ENCODE measurements at regions not wholly inside any gene's neighbourhood (a gene's known extent, or its start where the extent isn't known, plus 50 kb on each side); places are given as distances from the start of the nearest gene placed in this dataset.

DNA sequence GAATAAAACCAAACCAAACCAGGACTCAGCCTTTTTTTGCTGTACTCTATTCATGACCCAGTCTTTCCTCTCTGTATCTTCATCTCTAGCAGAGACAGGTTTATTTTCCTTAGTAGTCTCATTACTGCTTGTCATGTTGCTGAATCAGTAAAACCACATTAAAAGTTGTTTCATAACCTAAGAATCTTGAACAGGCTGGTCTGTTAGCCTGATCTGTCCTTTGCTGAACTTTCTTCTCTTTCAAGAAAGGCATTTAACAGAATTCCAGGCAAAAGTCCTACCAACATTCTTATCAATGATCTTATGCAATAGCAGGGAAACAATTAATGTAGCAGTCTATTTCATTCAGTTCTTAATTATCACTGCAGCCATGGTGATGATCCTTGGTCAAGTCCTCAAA lies 197.7 kb downstream of the CASP12 start:
- Histone ChIP-seq H3K4me3 (no peak overlapping the region), H3K36me3 (no peaks in the 10 kb centered on the region), H3K27ac (peak overlapping the region in 2 of 12 donors; percentile 2 to 4), H3K9me3 (no peaks in the 10 kb centered on the region), H3K27me3 (no peaks in the 10 kb centered on the region), H3K4me1 (peaks cover 0 to 28% (median 2%) of the 10 kb centered on the region in 12 donors)
- no peak for DNase-seq
- TF ChIP-seq, protein P1, sequence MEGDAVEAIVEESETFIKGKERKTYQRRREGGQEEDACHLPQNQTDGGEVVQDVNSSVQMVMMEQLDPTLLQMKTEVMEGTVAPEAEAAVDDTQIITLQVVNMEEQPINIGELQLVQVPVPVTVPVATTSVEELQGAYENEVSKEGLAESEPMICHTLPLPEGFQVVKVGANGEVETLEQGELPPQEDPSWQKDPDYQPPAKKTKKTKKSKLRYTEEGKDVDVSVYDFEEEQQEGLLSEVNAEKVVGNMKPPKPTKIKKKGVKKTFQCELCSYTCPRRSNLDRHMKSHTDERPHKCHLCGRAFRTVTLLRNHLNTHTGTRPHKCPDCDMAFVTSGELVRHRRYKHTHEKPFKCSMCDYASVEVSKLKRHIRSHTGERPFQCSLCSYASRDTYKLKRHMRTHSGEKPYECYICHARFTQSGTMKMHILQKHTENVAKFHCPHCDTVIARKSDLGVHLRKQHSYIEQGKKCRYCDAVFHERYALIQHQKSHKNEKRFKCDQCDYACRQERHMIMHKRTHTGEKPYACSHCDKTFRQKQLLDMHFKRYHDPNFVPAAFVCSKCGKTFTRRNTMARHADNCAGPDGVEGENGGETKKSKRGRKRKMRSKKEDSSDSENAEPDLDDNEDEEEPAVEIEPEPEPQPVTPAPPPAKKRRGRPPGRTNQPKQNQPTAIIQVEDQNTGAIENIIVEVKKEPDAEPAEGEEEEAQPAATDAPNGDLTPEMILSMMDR (IDR thresholded peaks at IDR 0.05) = no peak
- TF ChIP-seq POLR2A (IDR thresholded peaks at IDR 0.05) = no peak
- intact Hi-C loops (cut with DNase I) = no loop called here
- ATAC-seq = peak in 1 of 4 donors; percentile 30

DNA sequence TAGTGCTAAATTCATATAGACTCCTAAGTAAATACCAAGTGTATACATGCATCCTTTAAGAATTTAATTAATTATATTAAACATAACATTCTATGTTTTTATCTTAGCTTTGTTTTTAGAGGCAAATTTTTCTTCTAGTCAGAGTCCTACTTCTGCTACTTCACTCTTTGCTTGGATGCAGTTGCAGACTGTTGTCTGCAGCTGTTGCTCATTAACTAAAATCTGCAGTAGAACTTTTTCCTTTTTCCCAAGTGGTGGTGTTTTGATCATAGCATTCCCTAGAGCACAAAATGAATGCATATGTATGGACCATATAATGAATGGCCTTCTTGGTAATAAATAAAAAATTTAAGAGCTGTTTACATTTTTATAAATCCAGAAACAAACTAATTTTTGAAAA lies 198.3 kb downstream of the CASP12 start:
- ATAC-seq = no peak
- no peaks in the 10 kb centered on the region for H3K9me3 ChIP-seq
- TF ChIP-seq POLR2A (IDR thresholded peaks at IDR 0.05) = no peak
- TF ChIP-seq, protein P1 (IDR thresholded peaks at IDR 0.05) = no peak

DNA sequence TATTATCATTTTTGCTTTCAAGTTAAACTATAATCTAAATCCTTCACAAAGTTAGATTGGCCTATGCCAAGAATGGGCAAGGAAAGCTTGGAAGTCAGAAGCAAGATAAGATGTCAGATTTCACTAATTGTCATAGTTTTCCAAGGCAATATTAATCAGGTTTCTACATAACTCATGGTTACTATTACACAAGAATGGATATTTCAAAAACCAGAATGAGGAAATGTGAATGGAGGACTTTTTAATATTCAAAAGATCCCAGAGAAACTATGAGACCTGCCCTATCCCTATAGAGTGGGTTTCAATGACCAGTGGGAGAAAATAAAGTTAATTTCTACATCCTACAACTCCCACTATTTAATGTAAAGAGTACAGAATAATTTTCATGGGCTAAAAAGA lies 203.2 kb downstream of the CASP12 start:
- DNase-seq (no peak), ATAC-seq (no peak)
- H3K27me3 ChIP-seq = no peaks in the 10 kb centered on the region
- H3K36me3 ChIP-seq = no peaks in the 10 kb centered on the region
- H3K4me1 ChIP-seq = peaks cover 0 to 10% (median 0%) of the 10 kb centered on the region in 12 donors
- no peaks in the 10 kb centered on the region for H3K9me3 ChIP-seq
- no peak for TF ChIP-seq POLR2A (IDR thresholded peaks at IDR 0.05)
- TF ChIP-seq, protein P1 (IDR thresholded peaks at IDR 0.05) = no peak
- no peak overlapping the region for H3K4me3 ChIP-seq
- H3K27ac ChIP-seq = no peak overlapping the region
- intact Hi-C loops (cut with DNase I) = no loop called here

More for the DNA sequence above, 198.3 kb downstream of the CASP12 start:
- DNase-seq = no peak
- peaks cover 0 to 23% (median 0%) of the 10 kb centered on the region in 12 donors for H3K4me1 ChIP-seq
- H3K36me3 ChIP-seq = no peaks in the 10 kb centered on the region
- peak overlapping the region in 1 of 12 donors; percentile 4 for H3K27ac ChIP-seq
- intact Hi-C loops (cut with DNase I) = no loop called here
- H3K4me3 ChIP-seq = no peak overlapping the region
- H3K27me3 ChIP-seq = no peaks in the 10 kb centered on the region

DNA sequence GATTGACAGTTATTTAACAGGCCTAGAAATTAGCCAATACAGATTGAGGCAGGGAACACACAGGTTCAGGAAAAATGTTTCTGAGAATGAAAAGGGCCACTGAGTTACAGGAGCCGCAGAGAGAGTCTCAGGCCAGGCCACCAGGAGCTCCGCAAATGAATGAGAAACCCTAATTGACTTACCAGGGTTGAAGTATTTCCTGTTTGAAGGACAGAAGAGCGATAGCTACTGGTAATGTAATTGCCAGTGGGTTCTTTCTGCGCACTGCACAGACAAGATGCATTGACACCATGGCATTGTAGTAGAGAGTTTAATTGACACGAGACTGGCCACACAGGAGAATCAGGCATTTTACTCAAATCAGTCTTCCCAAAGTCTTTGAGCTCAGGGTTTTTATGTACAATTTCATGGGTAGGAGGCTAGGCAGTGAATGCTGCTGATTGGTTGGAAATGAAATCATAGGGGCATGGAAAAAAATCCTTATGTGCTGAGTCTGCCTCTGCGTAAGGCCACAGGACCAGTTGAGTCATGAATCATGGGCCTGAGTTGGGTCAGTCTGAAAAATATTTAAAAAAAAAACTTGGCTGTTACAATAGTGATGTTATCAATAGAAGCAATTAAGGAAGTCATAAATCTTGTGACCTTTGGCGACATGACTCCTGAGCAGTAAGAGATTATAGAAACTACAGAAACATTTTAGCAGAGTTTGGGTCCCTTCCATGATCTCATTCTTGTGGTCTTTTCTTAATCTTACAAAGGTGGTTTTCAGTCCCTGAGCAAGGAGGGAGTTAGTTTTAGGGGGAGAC lies 203.8 kb downstream of the CASP12 start:
- Histone ChIP-seq H3K4me3 (no peak overlapping the region), H3K4me1 (peaks cover 0 to 11% (median 0%) of the 10 kb centered on the region in 12 donors), H3K27me3 (no peaks in the 10 kb centered on the region), H3K36me3 (no peaks in the 10 kb centered on the region), H3K27ac (no peak overlapping the region), H3K9me3 (no peaks in the 10 kb centered on the region)
- no peak for TF ChIP-seq POLR2A (IDR thresholded peaks at IDR 0.05)
- TF ChIP-seq, protein P1 (IDR thresholded peaks at IDR 0.05) = no peak
- no peak for DNase-seq
- no peak for ATAC-seq
- WGBS, 4 donors = 57 to 76% (median 68%) methylated on average over 7 of the region's 7 CpGs
- intact Hi-C loops (cut with DNase I) = no loop called here
